HG03159 (cell line): ENCODE measurements at regions not wholly inside any gene's neighbourhood (a gene's known extent, or its start where the extent isn't known, plus 50 kb on each side); places are given as distances from the start of the nearest gene placed in this dataset.

Experiments
- ATAC-seq: cut with Tn5 transposase; IDR thresholded peaks from one replicate; pipeline ENCODE4 v1.9.1; 2021; ENCODE audit warnings: mild to moderate bottlenecking, moderate library complexity; ENCODE audit not compliant: unreplicated experiment

GRCh38 chr3:182699550-182700170 is 93.6 kb upstream of the ATP11B start:
- no peak for ATAC-seq

DNA sequence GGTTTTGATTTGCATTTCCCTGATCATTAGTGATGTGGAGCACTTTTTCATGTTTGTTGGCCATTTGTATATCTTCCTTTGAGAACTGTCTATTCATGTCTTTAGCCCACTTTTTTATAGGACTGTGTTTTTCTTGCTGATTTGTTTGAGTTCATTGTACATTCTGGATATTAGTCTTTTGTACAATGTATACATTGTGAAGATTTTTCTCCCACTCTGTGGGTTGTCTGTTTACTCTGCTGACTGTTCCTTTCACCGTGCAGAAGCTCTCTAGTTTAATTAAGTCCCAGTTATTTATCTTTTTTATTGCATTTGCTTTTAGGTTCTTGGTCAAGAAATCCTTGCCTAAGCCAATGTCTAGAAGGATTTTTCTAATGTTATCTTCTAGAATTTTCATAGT is 91.1 kb upstream of the ATP11B start:
- no peak for ATAC-seq

DNA sequence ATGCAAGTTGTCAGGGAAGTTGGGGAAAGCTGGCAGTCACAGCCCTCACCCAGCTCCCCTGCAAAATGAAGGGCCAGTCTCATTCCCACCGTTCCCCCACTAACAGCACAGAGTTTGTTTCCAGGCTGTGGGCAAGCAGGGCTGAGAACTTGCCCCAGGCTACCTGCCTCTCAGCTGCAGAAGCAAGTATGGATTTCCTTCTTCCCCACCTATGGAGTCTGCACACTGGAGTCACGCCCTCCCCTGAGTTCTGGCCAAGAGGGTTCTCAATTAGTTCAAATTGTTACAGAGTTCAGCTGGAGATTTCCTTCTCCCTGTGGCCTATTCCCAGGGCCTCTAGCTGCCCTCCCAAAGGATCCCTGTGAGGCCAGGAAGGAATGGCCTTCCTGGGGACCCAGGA is 90.1 kb upstream of the ATP11B start:
- no peak for ATAC-seq

GRCh38 chr3:182704926-182705325 is 88.4 kb upstream of the ATP11B start:
- no peak for ATAC-seq

DNA sequence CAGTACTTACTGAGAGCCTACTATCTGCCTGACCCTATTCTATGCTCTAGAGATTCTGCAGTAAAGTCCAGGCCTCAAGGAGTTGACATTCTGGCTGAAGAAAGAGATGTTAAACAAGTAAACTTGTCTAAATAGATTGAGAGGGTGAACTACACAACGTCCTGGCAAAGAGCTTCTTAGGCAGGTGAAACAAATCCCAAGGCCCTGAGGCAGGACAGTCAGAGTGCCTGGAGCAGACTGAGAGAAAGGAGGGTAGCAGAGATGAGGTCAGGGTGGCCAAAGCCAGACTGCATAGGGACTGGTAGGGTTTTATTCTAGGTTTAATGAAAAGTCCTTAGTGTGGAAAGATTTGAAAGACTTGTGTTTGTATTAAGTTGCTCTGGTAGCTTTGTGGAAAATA is 84.5 kb upstream of the ATP11B start:
- ATAC-seq = no peak

- no peak for ATAC-seq
Measured at GRCh38 chr3:182709306-182709705, 84.0 kb upstream of the ATP11B start.

DNA sequence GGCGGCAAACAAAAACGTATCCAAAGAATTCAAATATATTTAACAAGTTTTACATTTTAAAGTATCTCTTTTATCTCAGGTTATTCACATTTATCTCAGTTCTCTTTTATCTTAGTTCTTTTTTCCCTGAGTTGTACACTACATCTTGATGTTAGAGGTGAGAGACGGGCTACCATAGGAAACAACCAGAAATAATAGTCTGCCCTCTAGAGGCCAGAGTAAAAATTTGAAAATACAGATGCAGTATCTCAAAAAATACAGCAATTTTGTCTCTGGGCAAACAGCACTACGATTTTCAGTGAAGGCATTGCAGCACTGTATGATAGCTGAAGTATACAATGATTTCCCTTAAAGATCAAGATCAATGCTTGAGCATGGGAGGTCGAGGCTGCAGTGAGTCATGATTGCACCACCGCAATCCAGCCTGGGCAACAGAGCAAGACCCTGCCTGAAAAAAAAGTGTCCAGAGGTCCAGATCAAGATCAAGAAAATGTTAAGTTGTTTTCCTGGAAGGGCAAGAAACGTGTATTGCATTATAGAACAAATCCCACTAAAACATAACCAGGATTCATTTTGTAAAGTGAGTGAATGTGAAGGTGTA is 82.6 kb upstream of the ATP11B start:
- ATAC-seq = peak; percentile 56

DNA sequence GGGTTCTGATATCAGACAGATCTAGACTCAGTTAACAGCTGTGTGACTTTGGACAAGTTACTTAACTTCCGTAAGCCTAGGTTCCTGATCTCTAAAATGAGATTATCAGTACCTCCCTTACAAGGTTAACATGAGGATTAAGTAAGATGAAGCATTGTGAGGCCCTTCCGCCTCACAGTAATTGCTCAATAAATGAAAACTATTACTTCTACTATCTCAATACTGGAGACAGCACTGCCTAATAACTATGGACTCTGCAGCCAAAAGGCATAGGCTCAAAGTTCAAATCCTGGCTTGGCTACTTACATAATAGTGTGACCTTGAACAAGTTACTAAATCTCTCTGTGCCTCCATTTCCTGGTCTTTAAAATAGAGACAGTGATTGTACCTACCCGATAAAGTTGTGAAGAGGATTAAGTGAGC is 82.0 kb upstream of the ATP11B start:
- ATAC-seq = no peak

DNA sequence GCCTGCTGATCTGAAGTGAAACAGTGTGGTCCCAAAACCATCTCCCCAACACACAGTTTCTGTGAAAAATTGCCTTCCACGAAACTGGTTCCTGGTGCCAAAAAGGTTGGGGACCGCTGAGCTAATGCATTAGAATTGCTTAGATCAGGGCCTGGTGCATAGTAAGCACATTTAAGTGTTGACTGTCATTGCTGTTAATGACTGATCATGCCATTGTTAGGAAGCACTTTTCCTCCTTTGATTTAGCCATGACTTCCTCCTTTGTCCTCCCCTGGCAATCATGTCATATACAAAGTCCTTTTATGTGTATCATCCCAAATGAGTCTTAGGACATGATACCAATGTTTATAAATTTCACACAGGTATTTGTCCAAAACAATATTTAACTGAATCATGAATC is 81.5 kb upstream of the ATP11B start:
- ATAC-seq = no peak

DNA sequence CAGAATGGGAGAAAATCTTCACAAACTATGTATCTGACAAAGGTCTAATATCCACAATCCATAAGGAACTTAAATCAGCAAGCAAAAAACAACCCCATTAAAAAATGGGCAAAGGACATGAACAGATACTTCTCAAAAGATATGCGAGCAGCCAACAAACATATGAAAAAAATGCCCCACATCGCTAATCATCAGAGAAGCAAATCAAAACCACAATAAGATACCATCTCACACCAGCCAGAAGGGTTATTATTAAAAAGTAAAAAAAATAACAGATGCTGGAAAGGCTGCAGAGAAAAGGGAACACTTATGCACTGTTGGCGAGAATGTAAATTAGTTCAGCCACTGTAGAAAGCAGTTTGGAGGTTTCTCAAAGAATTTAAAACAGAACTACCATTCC is 80.2 kb upstream of the ATP11B start:
- no peak for ATAC-seq

DNA sequence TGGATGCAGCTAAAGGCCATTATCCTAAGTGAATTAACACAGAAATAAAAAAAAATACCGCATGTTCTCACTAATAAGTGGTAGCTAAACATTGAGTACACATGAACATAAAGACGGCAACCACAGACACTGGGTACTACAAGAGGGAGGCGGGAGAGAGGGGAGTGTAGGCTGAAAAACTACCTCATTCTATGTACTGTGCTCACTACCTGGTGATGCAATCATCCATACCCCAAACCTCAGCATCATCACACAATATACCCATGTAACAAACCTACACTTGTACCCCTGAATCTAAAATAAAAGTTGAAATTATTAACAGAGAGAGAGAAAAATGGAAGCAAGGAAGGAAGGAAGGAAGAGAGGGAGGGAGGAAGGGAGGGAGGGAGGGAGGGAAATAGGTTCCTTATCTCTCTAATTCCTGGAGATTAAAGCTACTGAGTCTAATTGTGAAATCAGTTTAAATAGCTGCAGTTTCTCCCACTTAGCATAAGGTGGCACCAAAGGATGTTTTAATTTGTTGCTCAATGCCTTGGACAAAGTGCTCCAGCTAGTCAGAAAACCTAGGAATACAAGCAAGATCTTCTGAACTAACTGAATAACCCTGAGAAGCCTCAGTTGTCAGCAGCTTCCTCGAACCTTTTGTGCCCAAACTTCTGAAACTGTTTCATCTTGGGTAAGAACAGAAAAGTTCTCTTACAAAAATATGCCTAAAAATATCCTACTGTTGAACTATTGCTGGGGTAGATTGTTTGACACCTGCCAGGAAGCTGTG is 79.4 kb upstream of the ATP11B start:
- ATAC-seq = peak; percentile 35

- ATAC-seq = no peak
Measured at GRCh38 chr3:182715006-182715405, 78.3 kb upstream of the ATP11B start.

- no peak for ATAC-seq
Measured at GRCh38 chr3:182716114-182716688, 77.1 kb upstream of the ATP11B start.

DNA sequence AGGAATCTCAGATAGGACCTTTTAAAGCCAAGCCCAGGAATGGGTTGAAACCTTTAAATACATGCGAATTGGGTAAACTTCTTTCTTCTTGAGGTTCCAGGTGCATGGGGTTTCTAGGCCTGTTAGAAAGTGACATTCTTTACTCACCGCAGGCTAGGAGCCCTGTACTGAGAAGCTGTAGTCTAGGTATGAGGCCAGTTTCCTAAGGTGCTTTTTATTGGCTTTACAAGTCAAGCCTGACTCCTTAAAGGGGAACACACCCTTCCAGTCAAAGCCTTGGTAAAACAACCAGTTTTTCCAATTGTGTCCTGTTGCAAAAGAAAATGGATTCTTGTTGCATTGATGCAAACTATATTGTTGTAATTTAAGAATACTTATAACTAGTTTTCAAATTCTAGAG is 76.1 kb upstream of the ATP11B start:
- peak; percentile 87 for ATAC-seq

- no peak for ATAC-seq
Measured at GRCh38 chr3:182722907-182723306, 70.4 kb upstream of the ATP11B start.

DNA sequence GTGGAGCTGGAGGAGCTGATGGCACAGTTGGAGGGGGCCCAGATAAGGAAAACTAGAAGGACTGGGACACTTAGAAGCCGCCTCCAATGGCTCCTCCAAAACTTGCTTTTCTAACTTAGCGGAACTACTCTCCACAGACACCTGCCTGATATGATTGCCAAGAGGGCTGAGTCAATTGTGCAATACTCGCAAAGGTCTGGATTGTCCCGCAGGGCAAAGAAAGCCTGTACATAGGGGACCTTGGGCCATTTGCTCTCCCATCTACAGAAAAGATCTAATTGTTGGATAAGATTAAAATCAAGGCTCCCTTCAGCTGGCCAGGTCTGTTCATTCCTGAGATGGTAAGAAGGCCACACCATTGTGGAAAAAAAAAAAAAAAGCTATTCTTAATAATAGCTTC is 69.7 kb upstream of the ATP11B start:
- ATAC-seq = no peak

DNA sequence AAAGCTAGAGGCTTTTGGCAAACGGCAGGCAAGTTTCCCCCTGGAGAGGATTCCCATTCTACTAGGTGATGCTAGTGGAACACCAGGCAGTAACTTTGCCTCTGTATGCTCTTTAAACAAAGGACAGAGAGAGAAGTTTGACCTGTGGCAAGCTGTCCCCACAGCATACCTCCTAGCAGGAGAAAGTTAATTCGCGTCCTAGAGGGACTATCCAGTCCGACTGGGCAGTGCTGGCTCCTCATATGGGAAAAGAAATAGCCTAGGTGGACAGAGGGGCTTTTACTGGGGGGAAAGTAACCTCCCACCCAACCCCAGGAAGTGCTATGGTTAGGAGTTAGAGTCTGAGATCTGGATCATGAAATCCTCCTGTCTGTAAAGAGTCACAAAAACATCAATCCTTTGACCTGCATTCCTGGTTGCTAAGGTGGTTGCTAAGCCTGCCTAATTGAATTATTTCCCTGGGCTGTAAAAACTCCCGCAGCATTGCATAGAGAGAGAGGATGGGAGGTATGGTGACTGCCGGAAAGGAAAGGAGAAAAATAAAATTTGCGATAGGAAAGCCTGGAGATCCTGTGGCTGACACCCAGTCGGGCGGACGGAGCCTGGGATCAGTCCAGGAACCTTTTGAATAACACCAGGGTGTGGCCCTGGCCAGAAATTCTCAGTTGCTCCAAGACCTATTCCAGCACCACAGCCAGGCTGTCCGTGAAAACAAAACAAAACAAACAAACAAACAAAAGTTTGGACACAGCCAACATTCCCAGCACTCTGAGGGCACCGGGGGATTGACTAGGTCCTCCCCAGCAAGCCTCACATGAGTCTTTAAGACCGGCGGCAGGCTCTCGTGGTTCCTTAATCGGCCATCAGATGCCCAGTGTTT is 67.7 kb upstream of the ATP11B start:
- no peak for ATAC-seq

- ATAC-seq = no peak
Measured at GRCh38 chr3:182726258-182727142, 66.8 kb upstream of the ATP11B start.

- ATAC-seq = no peak
Measured at GRCh38 chr3:182728238-182728637, 65.1 kb upstream of the ATP11B start.
